HG03469 (cell line): ENCODE measurements at regions not wholly inside any gene's neighbourhood (a gene's known extent, or its start where the extent isn't known, plus 50 kb on each side); places are given as distances from the start of the nearest gene placed in this dataset.

ENCODE experiments used
- ATAC-seq: cut with Tn5 transposase; IDR thresholded peaks from one replicate; pipeline ENCODE4 v1.9.1; 2021; ENCODE audit warnings: mild to moderate bottlenecking, moderate library complexity, moderate number of reproducible peaks; ENCODE audit not compliant: unreplicated experiment

DNA sequence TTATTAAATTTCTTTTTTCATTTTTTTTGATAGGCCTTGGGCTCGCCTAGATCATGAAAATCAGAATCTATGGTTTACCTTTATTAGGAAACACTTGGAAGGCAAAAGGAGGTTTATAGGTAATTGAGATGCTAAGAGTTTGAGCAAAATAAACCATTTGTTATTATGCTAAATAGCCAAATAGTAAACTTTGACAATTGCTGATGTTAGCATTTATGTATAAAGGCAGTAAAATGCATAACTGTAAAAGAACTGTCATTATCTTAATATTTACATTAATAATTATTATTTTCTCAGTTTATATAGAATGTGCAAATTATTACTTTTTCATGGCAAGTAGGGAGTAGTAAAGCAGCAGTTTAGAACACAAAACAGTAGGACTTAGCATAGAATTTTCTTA lies 1737.8 kb upstream of the PRR20A start:
- no peak for ATAC-seq

DNA sequence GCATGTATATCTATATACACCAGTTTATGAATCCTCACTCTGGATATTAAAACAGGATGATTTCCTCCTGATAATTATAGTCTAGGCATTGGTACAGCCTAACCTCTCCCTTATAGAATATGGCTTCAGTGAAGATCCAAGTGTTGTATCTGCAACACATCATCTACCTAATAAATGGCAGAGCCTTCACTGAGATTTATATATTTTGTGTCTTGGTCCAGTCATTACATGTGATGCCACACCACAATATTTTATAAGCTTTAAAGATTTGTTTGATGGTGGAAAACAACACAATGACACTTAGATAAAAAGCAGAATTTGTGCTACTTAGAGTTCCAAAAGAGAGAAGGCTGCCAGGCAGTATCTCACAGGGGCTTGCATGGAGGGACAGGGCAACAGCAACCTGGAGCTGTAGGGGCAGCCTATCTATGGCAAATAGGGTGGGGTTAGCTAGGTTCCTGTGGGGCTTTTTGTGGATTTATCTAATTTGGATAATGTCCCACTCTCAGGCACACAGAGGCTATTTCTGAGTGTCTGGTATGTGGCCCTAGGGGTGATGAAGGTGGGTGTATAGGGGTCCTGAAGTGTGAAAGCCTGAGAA lies 1736.7 kb upstream of the PRR20A start:
- ATAC-seq: no peak

DNA sequence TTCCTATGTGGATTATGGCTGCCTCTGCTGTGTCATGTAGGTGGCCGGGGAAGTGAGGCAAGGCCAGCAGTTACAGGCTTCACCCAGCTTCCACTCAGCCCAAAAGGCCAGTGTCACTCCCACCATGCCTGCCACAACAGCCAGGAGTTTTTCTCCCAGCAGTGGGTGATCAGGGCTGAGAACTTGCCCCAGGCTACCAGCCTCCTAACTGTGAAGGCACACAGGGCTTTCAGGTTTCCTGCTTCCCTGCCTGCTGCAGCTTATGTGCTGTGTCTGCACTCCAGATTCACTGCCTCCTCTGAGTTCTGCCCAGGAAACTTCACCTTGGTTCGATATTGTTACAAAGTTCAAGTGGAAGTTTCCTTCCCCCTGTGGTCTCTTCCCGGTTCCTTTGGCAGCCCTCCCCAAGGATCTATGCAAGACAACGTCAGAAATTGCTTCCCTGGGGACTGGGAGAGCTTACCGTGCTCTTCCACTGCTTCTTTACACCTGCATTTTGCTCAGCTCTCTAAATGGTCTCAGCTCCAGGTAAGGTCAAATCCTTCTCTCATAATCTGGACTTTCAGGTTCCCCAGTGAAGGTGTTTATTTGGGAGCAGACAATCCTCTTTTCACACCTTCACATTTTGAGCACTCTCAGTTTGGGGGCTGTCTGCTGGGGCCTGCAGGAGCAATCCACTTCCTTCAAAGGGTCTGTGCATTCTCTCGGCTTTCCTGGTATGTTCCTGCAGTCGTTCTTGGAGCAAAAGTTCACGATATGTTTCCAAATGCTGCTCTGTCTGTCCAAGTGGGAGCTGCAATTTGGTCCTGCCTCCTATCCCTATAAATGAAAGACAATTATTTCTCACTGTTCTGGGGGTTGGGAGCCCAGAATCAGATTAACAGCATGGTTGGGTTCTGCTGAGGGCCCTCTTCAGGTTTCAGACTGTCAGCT lies 1730.1 kb upstream of the PRR20A start:
- ATAC-seq: no peak

DNA sequence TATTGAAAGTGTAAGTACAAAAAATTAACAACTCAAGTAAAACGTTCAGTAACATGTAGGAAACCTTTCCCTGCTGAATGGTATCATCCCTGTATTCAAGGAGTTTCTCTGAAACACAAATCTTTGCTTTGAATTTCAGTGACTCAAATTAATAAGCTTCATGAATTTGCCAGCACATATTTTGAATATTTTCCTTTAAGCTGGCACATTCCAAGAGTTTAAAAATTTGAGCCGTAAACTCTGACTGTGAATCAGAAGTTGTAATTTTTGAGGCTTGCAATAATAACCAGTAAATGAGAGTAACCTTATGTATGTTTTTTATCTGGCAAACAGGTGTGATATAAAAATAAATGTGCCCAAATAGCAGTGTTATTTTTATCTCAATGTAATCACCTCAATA lies 1722.6 kb upstream of the PRR20A start:
- no peak for ATAC-seq

DNA sequence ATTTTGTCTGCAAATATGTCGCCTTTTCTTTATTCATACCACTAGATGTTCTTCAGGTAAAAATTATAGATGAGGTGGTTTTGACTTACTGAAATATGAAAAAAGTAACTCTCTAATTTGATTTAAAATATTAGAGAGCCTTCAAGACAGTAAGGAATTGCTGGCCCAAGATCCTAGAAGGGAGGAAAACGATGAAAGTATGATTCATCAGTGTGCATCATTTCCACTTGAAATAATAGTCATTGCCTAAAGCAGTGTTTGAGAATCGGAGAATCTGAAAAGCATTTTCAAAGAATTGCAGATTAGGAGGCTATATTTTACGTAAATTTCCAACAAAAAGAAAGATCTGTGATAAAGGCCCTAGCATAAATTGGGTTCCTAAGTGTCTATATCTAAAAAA lies 1707.9 kb upstream of the PRR20A start:
- ATAC-seq: no peak

DNA sequence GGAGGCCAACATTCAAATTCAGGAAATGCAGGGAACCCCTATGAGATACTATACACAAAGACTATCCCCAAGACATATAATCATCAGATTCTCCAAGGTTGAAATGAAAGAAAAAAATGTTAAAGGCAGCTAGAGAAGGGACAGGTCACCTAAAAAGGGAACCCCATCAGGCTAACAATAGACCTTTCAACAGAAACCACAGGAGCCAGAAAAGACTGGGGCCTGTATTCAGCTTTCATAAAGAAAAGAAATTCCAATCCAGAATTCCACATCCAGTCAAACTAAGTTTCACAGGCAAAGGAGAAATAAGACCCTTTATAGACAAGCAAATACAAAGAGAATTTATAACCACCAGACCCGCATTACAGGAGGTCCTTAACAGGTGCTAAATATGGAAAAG lies 1703.6 kb upstream of the PRR20A start:
- no peak for ATAC-seq

DNA sequence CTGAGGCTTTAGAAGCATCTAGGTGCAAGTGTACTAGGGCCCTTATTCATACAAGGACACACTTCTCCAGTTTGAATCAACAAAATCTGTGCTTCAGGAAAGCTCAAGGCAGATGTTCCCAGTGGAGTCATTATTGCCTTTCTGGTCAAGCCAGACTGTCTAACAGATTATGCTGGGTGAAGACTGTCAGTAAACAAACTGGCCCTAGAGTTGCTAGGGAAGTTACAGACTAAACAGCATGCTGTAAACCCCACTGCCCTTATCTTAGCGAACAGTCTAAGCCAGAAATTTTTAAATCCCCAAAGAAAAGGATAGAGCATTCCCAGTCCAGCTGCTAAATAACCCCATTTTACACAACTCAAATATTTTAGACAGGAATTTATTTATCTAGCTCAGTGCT lies 1701.3 kb upstream of the PRR20A start:
- ATAC-seq: no peak

DNA sequence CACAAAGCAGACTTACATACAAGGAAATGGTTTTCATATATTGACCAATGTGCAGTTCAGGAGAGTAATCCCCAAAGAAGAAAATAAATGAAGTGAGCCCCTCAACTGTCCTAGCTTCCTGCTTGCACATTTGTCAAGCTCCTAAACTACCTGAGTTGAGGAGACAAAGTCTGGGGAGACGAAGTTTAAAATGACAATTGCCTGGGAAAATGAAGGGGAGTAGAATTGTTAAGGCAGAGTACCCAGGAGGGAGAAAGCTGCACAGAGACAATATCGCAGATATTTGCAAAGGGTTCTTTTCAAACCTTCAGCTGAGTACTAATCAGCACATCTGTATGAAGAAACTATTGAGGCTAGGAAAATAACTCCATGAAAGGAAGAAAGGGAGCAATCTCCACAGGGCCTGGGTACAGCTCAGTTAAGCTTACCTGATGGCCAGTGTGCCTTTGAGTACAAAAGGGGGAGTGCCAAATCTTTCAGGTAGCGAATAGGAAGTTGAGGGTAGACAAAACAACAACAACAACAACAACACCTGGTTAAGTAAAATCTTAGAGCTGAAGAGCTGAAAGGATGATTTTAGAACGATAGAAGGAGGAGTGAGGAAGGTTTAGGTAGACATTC lies 1700.1 kb upstream of the PRR20A start:
- no peak for ATAC-seq

DNA sequence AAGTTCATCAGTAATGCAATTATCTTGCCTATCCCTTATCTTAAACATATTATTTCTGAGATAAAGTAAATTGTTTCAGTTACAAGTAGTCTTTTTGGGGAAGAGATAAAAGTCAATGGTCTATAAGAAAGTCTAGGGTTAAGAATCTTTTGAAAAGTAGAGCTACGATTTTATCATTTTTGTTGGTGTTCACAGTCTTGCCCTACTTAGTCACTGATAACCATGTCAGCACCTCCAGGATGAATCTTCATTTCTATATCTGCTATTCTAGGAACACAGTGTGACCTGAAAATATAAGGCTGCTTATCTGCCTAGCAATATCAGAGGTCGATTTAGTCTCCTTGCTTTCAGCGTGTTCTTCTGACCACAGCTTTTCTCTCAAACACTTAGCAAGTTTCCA lies 1676.5 kb upstream of the PRR20A start:
- no peak for ATAC-seq

DNA sequence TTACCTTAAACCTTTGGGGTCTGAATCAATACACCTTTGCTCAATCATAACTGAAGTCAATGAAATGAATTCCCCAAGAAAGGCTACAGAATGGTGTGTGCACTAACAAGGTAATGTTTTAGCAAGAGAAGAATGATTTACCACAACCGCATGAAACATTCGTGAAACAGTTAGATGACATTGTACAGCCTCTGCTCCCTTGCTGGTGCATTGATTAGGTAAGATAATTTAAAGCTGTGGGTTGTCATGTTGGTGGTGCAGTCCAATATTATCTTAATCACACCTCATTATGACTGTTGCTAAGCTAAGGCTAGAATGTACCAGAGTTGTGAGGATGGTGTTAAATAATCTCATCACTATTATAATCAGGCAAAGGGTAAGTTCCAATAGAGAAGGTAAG lies 1673.2 kb upstream of the PRR20A start:
- ATAC-seq: no peak

DNA sequence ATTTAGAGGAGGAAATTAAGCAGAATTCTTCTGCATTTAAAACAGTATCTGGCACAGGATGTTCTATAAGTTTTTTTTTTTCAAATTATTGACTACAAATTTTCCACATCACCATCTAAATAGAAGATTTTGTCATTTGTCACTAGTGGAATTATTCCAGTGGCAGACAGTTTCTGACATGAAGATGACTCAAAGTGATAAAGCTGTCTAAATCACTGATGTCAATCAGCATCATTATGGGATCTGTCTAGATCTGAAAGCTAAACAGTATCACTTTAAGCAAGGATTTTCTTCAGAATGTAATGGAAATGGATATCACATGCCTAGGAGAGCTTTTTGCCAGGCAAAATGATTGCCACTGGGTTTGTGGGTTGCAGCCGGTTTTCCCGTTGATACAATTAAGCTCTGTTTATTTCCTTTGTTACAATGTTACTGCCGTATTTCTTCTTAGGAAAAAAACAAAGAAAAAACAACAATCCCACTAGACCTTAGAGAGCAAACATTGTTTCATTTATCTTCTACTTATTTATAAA lies 1657.0 kb upstream of the PRR20A start:
- ATAC-seq: no peak

DNA sequence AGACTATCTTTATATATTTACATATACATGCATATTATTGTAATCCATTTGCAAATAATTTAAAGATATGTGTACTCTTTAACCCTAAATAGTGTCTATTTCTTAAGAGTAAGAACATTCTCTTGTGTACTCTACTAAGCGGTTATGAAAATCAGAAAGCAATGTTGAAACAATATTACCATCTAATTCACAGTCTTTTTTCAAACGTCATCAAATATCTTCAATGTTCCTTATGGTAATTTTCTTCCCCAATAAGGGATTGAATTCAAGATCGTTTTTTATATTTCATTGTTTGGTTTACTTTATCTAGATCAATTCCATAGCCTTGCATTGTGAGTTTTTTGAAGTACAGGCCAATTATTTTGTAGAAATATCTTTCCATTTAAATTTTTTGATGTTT lies 1647.4 kb upstream of the PRR20A start:
- ATAC-seq: no peak

DNA sequence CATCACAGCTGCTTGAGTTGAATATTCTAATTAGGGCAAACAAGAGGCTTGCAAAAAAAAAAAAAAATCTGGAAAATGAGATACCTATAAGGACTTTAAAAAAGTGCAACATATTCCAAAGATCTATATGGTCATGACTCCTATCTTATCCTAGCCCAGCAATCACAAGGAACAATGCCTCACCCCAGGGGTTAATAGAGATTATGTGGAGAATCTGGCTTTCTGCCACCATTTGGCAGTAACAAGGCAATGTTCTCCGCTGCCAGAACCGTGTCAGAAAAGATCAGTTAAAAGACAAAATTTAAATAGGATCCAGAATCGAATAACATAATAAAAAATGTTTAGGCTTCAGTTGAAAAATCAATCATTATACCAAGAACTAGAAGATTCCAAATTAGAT lies 1643.2 kb upstream of the PRR20A start:
- no peak for ATAC-seq

DNA sequence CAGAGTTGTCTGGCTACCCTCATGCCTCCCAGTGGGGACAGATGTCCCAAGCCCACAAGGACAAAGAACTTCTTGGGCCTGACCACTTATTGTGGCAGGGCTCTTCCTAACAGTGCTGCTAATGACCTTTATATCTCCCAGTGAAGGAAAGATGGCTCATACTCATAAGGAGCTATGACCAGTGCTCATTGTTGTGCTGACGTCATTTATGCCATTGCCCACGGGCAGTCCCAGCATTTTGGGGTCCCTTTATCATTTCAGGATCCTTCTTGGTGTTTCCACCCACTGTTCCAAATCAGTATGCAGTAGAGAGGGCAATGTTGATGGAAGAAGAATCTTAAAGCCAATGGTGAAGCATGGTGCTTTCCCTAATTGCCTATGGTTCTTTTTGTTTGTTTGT lies 1640.0 kb upstream of the PRR20A start:
- no peak for ATAC-seq

DNA sequence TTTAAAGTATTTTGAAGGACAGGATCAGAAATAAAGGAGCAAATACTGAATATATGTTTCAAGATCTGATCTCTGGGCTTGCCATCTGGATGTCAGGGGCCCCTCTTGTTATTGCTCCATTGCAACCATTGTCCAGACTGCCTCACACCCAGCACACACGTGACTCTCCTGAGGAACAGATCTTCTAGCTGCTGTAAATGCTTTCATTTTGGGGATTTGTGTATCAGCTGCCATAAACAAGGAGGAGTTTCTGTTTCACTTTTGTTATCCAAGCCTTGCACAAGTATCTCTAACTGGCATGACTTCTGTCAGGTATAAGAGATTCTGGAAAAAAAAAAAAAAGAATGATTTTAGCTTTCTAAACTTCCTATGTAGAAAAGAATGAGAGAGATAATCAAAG lies 1624.1 kb upstream of the PRR20A start:
- no peak for ATAC-seq

DNA sequence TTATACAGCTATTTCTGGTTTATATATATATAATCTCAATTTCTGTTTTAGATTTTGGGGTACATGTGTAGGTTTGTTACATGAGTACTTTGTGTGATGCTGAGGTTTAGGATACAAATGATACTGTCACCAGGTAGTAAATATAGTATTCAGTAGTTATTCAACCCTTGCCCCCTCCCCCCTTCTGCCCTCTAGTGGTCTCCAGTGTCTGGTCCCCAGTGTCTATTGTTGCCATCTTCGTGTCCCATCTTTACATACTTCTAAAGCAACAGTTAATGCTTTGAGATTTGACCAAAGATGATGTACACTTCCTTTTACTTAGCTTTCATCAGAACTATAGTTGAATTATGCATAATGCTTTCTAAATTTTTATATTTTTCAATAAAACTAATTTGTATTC lies 1623.4 kb upstream of the PRR20A start:
- no peak for ATAC-seq

DNA sequence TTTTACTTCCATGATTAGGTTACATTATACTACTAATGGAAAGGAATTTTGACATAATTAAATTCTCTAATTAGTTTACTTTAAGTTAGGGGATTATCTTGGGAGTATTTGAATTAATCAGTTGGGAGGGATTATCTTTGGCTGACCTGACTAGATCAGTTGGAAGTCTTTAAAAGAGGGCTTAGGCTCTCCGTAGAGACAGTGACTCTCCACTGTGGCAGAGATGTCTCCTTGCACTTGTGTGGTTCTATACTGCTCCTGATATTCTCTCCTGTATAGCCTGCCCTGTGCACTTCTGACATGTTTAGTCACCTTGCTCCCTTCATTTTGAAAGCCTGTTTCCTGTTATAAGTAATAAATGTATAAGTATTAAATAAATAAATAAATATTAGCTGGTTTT lies 1612.3 kb upstream of the PRR20A start:
- ATAC-seq: no peak

DNA sequence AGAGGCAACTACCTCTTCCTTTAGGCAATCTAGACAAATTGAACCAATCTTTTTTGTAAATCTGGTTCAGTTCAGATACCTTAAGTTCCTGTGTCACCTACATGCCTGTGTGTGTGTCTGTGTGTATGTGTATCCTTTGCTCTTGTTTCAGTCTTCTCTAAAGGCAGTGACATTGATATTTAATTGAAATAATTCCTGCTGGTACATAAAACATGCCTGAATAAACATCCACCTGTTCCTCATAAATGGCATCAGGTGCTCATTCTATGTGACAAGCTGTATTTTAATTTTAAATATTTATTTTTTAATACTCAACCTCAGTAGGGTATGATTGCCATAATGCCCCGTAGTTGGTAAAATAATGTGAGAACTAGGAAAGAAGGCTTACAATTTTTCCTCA lies 1606.4 kb upstream of the PRR20A start:
- no peak for ATAC-seq

DNA sequence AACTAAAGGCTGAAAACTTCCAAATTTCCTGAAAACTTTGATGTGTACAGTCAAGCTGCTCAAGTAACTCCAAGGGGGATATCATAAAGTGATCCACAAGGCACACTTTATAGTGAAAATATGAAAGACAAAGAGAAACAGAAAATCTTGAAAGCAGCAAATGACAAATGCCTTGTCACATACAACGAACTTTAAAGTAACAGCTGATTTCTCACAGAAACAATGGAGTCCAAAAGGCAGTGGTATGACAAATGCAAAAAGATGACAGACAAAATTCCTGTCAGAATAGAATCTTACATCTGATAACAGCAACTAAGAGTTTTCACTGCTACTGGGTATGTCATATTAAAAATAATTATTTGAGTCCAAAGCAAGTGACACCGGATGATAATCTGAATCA lies 1602.3 kb upstream of the PRR20A start:
- ATAC-seq: no peak

DNA sequence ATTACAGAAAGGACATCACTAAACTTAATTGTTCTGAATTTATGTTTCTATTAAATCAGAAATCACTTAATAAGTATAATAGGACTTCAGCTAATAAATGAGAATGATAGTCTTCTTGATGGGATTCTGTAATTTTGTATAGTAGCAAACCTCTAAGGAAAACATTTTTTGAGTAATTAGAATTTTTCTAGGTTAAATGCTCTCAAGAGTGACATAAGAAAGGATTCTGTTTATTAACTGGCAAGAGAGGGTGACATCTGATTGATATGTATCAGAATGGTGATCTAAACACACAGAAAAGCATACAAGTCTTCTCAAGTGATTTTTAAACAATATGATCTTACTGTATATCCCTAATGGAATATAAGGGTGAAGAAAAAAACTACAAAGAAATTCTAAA lies 1597.7 kb upstream of the PRR20A start:
- ATAC-seq: no peak

DNA sequence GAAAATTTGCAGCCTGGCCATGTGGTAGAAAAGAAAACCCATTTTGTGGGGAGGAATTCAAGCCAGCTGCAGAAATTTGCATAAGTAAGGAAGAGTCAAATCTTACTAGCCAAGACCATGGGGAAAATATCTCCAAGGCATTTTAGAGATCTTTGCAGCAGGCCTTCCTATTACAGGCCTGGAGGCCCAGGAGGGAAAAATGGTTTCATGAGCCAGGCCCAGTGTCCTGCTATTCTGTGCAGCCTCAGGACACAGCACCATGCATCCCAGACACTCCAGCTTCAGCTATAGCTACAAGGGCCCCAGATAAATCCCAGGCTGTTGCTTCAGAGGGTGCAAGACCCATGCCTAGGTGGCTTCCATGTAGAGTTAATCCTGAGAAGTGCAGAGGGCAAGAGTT lies 1590.1 kb upstream of the PRR20A start:
- no peak for ATAC-seq

DNA sequence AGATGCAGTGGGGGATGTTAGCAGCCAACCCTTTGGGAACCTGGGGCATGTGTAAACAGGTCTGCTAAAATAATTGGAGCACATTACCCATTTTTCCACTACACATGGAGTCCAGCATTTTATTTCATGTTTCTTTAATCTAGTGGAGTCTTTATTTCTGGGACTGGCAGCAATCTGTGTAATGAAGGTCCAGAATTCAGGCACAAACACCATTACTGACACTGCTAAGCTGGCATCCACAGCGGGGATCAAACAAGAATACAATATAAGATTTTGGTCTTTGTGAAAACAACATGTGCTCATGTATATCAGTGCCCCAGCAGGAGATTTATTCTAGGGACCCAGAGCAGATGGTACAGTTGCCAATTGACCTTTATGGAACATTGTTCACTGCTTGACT lies 1587.0 kb upstream of the PRR20A start:
- ATAC-seq: no peak
